ENCODE measurements at regions not wholly inside any gene's neighbourhood (a gene's known extent, or its start where the extent isn't known, plus 50 kb on each side); places are given as distances from the start of the nearest gene placed in this dataset.

GRCh38 chr4:32254216-32254615 lies 1534.0 kb downstream of the PCDH7 start:
- ATAC-seq (no peak), DNase-seq (no peak)
- Mint-ChIP-seq H3K27ac (no peak overlapping the region), H3K9me3 (ENCODE audit: low read depth) (peaks cover 10% of the 10 kb centered on the region), H3K4me3 (no peak overlapping the region), H3K36me3 (no peaks in the 10 kb centered on the region), H3K4me1 (no peaks in the 10 kb centered on the region), H3K27me3 (no peaks in the 10 kb centered on the region)
- CTCF ChIA-PET: no interaction called here

GRCh38 chr4:32258986-32259385 lies 1538.8 kb downstream of the PCDH7 start:
- Mint-ChIP-seq H3K4me1 (no peaks in the 10 kb centered on the region), H3K9me3 (ENCODE audit: low read depth) (peaks cover 5% of the 10 kb centered on the region), H3K4me3 (no peak overlapping the region), H3K36me3 (no peaks in the 10 kb centered on the region), H3K27me3 (no peaks in the 10 kb centered on the region), H3K27ac (no peak overlapping the region)
- DNase-seq (no peak), ATAC-seq (no peak)
- CTCF ChIA-PET: no interaction called here

- H3K9me3 Mint-ChIP-seq (ENCODE audit: low read depth): peaks cover 5% of the 10 kb centered on the region
- no peak overlapping the region for H3K27ac Mint-ChIP-seq
- no peak for ATAC-seq
- CTCF ChIA-PET: no interaction called here
- H3K4me1 Mint-ChIP-seq: no peaks in the 10 kb centered on the region
- no peak for DNase-seq
- H3K27me3 Mint-ChIP-seq: no peaks in the 10 kb centered on the region
- H3K36me3 Mint-ChIP-seq: no peaks in the 10 kb centered on the region
- H3K4me3 Mint-ChIP-seq: no peak overlapping the region
These were observed 1541.0 kb downstream of the PCDH7 start for GRCh38 chr4:32261196-32261595.

- no peaks in the 10 kb centered on the region for H3K36me3 Mint-ChIP-seq
- H3K27ac Mint-ChIP-seq: no peak overlapping the region
- ATAC-seq: no peak
- H3K4me1 Mint-ChIP-seq: no peaks in the 10 kb centered on the region
- no peak overlapping the region for H3K4me3 Mint-ChIP-seq
- H3K9me3 Mint-ChIP-seq (ENCODE audit: low read depth): peaks cover 11% of the 10 kb centered on the region
- CTCF ChIA-PET: no interaction called here
- no peak for DNase-seq
- no peaks in the 10 kb centered on the region for H3K27me3 Mint-ChIP-seq
These were observed 1548.7 kb downstream of the PCDH7 start for GRCh38 chr4:32268863-32269262.

- no peaks in the 10 kb centered on the region for H3K27me3 Mint-ChIP-seq
- DNase-seq (no peak), ATAC-seq (no peak)
- no peak overlapping the region for H3K27ac Mint-ChIP-seq
- CTCF ChIA-PET: no interaction called here
- no peaks in the 10 kb centered on the region for H3K4me1 Mint-ChIP-seq
- H3K4me3 Mint-ChIP-seq: no peak overlapping the region
- H3K36me3 Mint-ChIP-seq: no peaks in the 10 kb centered on the region
- H3K9me3 Mint-ChIP-seq (ENCODE audit: low read depth): peaks cover 7% of the 10 kb centered on the region
These were observed 1569.9 kb downstream of the PCDH7 start for GRCh38 chr4:32290102-32290501.

- DNase-seq (no peak), ATAC-seq (no peak)
- Mint-ChIP-seq H3K27ac (no peak overlapping the region), H3K4me1 (no peaks in the 10 kb centered on the region), H3K36me3 (no peaks in the 10 kb centered on the region), H3K27me3 (no peaks in the 10 kb centered on the region), H3K9me3 (ENCODE audit: low read depth) (peaks cover 10% of the 10 kb centered on the region), H3K4me3 (no peak overlapping the region)
- CTCF ChIA-PET: no interaction called here
These were observed 1598.8 kb downstream of the PCDH7 start for GRCh38 chr4:32318926-32319325.

GRCh38 chr4:32321421-32321820 lies 1601.3 kb downstream of the PCDH7 start:
- ATAC-seq (no peak), DNase-seq (no peak)
- no peaks in the 10 kb centered on the region for H3K27me3 Mint-ChIP-seq
- H3K4me1 Mint-ChIP-seq: no peaks in the 10 kb centered on the region
- H3K27ac Mint-ChIP-seq: no peak overlapping the region
- no peaks in the 10 kb centered on the region for H3K36me3 Mint-ChIP-seq
- peaks cover 10% of the 10 kb centered on the region for H3K9me3 Mint-ChIP-seq (ENCODE audit: low read depth)
- CTCF ChIA-PET: no interaction called here
- H3K4me3 Mint-ChIP-seq: no peak overlapping the region

- Mint-ChIP-seq H3K4me3 (no peak overlapping the region), H3K27me3 (no peaks in the 10 kb centered on the region), H3K27ac (no peak overlapping the region), H3K4me1 (no peaks in the 10 kb centered on the region), H3K36me3 (no peaks in the 10 kb centered on the region), H3K9me3 (ENCODE audit: low read depth) (peaks cover 7% of the 10 kb centered on the region)
- CTCF ChIA-PET: no interaction called here
- no peak for DNase-seq
- ATAC-seq: no peak
These were observed 1614.6 kb downstream of the PCDH7 start for GRCh38 chr4:32334759-32335158.

GRCh38 chr4:32337403-32337802 lies 1617.2 kb downstream of the PCDH7 start:
- DNase-seq (no peak), ATAC-seq (no peak)
- Mint-ChIP-seq H3K9me3 (ENCODE audit: low read depth) (peaks cover 11% of the 10 kb centered on the region), H3K4me3 (no peak overlapping the region), H3K36me3 (no peaks in the 10 kb centered on the region), H3K4me1 (no peaks in the 10 kb centered on the region), H3K27ac (no peak overlapping the region), H3K27me3 (no peaks in the 10 kb centered on the region)
- CTCF ChIA-PET: no interaction called here

- Mint-ChIP-seq H3K27ac (no peak overlapping the region), H3K9me3 (ENCODE audit: low read depth) (peaks cover 8% of the 10 kb centered on the region), H3K4me1 (no peaks in the 10 kb centered on the region), H3K27me3 (no peaks in the 10 kb centered on the region), H3K36me3 (no peaks in the 10 kb centered on the region), H3K4me3 (no peak overlapping the region)
- CTCF ChIA-PET: no interaction called here
- no peak for ATAC-seq
- no peak for DNase-seq
These were observed 1620.4 kb downstream of the PCDH7 start for GRCh38 chr4:32340591-32340990.

- CTCF ChIA-PET: no interaction called here
- no peak overlapping the region for H3K27ac Mint-ChIP-seq
These were observed 1621.2 kb downstream of the PCDH7 start for GRCh38 chr4:32341342-32341741.

GRCh38 chr4:32342054-32342453 lies 1621.9 kb downstream of the PCDH7 start:
- H3K36me3 Mint-ChIP-seq: no peaks in the 10 kb centered on the region
- no peak overlapping the region for H3K27ac Mint-ChIP-seq
- H3K4me3 Mint-ChIP-seq: no peak overlapping the region
- CTCF ChIA-PET: no interaction called here
- H3K27me3 Mint-ChIP-seq: no peaks in the 10 kb centered on the region
- no peak for ATAC-seq
- H3K9me3 Mint-ChIP-seq (ENCODE audit: low read depth): peaks cover 9% of the 10 kb centered on the region
- DNase-seq: no peak
- no peaks in the 10 kb centered on the region for H3K4me1 Mint-ChIP-seq

More at GRCh38 chr4:32341342-32341741, 1621.2 kb downstream of the PCDH7 start:
- no peaks in the 10 kb centered on the region for H3K4me1 Mint-ChIP-seq
- peaks cover 8% of the 10 kb centered on the region for H3K9me3 Mint-ChIP-seq (ENCODE audit: low read depth)
- DNase-seq (no peak), ATAC-seq (no peak)
- H3K27me3 Mint-ChIP-seq: no peaks in the 10 kb centered on the region
- no peaks in the 10 kb centered on the region for H3K36me3 Mint-ChIP-seq
- H3K4me3 Mint-ChIP-seq: no peak overlapping the region

- CTCF ChIA-PET: no interaction called here
- peaks cover 11% of the 10 kb centered on the region for H3K9me3 Mint-ChIP-seq (ENCODE audit: low read depth)
- H3K27ac Mint-ChIP-seq: no peak overlapping the region
- H3K27me3 Mint-ChIP-seq: no peaks in the 10 kb centered on the region
- DNase-seq: no peak
- H3K4me3 Mint-ChIP-seq: no peak overlapping the region
- no peaks in the 10 kb centered on the region for H3K4me1 Mint-ChIP-seq
- no peaks in the 10 kb centered on the region for H3K36me3 Mint-ChIP-seq
- ATAC-seq: no peak
These were observed 1628.9 kb downstream of the PCDH7 start for GRCh38 chr4:32349026-32349425.

GRCh38 chr4:32374206-32374605 lies 1654.0 kb downstream of the PCDH7 start:
- no peak for DNase-seq
- peaks cover 6% of the 10 kb centered on the region for H3K9me3 Mint-ChIP-seq (ENCODE audit: low read depth)

GRCh38 chr4:32393806-32394205 lies 1673.6 kb downstream of the PCDH7 start:
- H3K36me3 Mint-ChIP-seq: no peaks in the 10 kb centered on the region
- ATAC-seq (no peak), DNase-seq (no peak)
- H3K4me3 Mint-ChIP-seq: no peak overlapping the region
- H3K27me3 Mint-ChIP-seq: no peaks in the 10 kb centered on the region
- no peaks in the 10 kb centered on the region for H3K4me1 Mint-ChIP-seq
- no peak overlapping the region for H3K27ac Mint-ChIP-seq
- H3K9me3 Mint-ChIP-seq (ENCODE audit: low read depth): peaks cover 6% of the 10 kb centered on the region
- CTCF ChIA-PET: no interaction called here

More at GRCh38 chr4:32374206-32374605, 1654.0 kb downstream of the PCDH7 start:
- ATAC-seq: no peak
- CTCF ChIA-PET: no interaction called here
- Mint-ChIP-seq H3K27me3 (no peaks in the 10 kb centered on the region), H3K27ac (no peak overlapping the region), H3K4me3 (no peak overlapping the region), H3K36me3 (no peaks in the 10 kb centered on the region), H3K4me1 (no peaks in the 10 kb centered on the region)
